Activated CD4-positive, alpha-beta memory T cell treated with anti-CD3 and anti-CD28 coated beads, Interleukin-2, amount 10 ng/mL, durations not matched to agents 7 days and 5 days (primary cell): ENCODE measurements at regions not wholly inside any gene's neighbourhood (a gene's known extent, or its start where the extent isn't known, plus 50 kb on each side); places are given as distances from the start of the nearest gene placed in this dataset.

ENCODE experiments used
- CTCF ChIA-PET: fragments of 350-600 bp; sonication (Branson Sonifier 250); formaldehyde crosslinking; loops from one replicate; lab custom pipeline; 2021; ENCODE audit warnings: antibody characterized with exemption, inconsistent platforms; lab: Charles Lee
- POLR2A ChIA-PET: fragments of 350-600 bp; sonication (Branson Sonifier 250); formaldehyde crosslinking; loops from one replicate; lab custom pipeline; 2021; ENCODE audit warnings: antibody characterized with exemption; lab: Charles Lee
- DNase-seq: peaks from one replicate; pipeline ENCODE4 v3.0.0-alpha.2; 2020
- H3K27ac Mint-ChIP-seq: one replicate; pipeline ENCODE4 v1.8.0; 2021; ENCODE audit warnings: mild to moderate bottlenecking, mixed read lengths
- H3K27me3 Mint-ChIP-seq: one replicate; pipeline ENCODE4 v1.8.0; 2021; ENCODE audit warnings: mixed read lengths
- H3K36me3 Mint-ChIP-seq: one replicate; pipeline ENCODE4 v1.8.0; 2021; ENCODE audit warnings: low read depth, mixed read lengths
- H3K4me1 Mint-ChIP-seq: one replicate; pipeline ENCODE4 v1.8.0; 2021; ENCODE audit warnings: mixed read lengths
- H3K4me3 Mint-ChIP-seq: one replicate; pipeline ENCODE4 v1.8.0; 2021; ENCODE audit warnings: mild to moderate bottlenecking, mixed read lengths
- H3K9me3 Mint-ChIP-seq: one replicate; pipeline ENCODE4 v1.8.0; 2021; ENCODE audit warnings: mixed read lengths

- CTCF ChIA-PET: no interaction called here
- Mint-ChIP-seq H3K27ac (no peak overlapping the region), H3K4me3 (no peak overlapping the region), H3K9me3 (peaks cover 2% of the 10 kb centered on the region), H3K36me3 (no peaks in the 10 kb centered on the region), H3K4me1 (no peaks in the 10 kb centered on the region), H3K27me3 (peaks cover 9% of the 10 kb centered on the region)
- POLR2A ChIA-PET: no interaction called here
- DNase-seq: no peak
Measured at GRCh38 chr14:71206123-71206522, 298.9 kb downstream of the PCNX1 start.

DNA sequence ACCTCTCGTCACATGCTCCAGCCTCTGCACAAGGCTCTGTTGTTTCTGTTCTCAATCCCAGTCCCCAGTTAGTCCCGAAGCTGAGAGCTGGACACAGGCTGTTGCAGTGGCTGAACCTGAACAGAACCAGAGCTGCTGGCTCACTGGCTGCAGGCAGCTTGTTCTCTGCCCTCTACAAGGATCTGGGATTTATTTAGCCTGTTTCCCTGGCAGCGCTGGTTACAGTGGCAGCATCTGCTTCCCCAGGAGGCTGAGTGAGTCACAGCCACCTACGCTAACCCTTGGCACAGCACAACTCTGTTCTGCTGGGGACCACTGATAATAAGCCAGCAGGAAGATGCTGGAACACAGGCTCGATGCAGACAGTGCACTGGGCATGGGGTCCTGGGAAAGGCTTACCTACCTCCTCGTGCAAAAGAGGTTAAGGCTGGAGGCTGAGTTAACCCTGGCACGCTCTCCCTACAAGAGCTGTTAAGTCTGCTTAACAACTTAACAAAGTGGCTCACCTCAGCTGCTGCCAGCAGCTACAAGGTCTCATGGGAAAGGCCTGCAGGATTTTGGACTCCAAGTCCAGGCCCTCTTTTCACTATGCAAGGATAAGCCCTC lies 299.6 kb downstream of the PCNX1 start:
- ChIA-PET POLR2A (no interaction called here), CTCF (no interaction called here)
- Mint-ChIP-seq H3K4me1 (no peaks in the 10 kb centered on the region), H3K27ac (no peak overlapping the region), H3K36me3 (no peaks in the 10 kb centered on the region), H3K9me3 (peaks cover 2% of the 10 kb centered on the region), H3K27me3 (peaks cover 9% of the 10 kb centered on the region), H3K4me3 (no peak overlapping the region)
- DNase-seq: no peak

- no peak overlapping the region for H3K4me3 Mint-ChIP-seq
- POLR2A ChIA-PET: no interaction called here
Measured at GRCh38 chr14:71208702-71209357, 301.6 kb downstream of the PCNX1 start.

GRCh38 chr14:71209888-71210287 lies 302.6 kb downstream of the PCNX1 start:
- ChIA-PET CTCF (no interaction called here), POLR2A (no interaction called here)
- H3K4me1 Mint-ChIP-seq: peaks cover 14% of the 10 kb centered on the region
- peaks cover 3% of the 10 kb centered on the region for H3K27me3 Mint-ChIP-seq
- H3K27ac Mint-ChIP-seq: no peak overlapping the region
- H3K9me3 Mint-ChIP-seq: peaks cover 2% of the 10 kb centered on the region
- H3K36me3 Mint-ChIP-seq: peaks cover 7% of the 10 kb centered on the region
- DNase-seq: no peak
- H3K4me3 Mint-ChIP-seq: no peak overlapping the region

More at GRCh38 chr14:71208702-71209357, 301.6 kb downstream of the PCNX1 start:
- peaks cover 2% of the 10 kb centered on the region for H3K9me3 Mint-ChIP-seq
- peaks cover 3% of the 10 kb centered on the region for H3K27me3 Mint-ChIP-seq
- DNase-seq: no peak
- no peak overlapping the region for H3K27ac Mint-ChIP-seq
- peaks cover 1% of the 10 kb centered on the region for H3K36me3 Mint-ChIP-seq
- CTCF ChIA-PET: no interaction called here
- peaks cover 14% of the 10 kb centered on the region for H3K4me1 Mint-ChIP-seq

GRCh38 chr14:71212093-71212492 lies 304.8 kb downstream of the PCNX1 start:
- Mint-ChIP-seq H3K9me3 (no peaks in the 10 kb centered on the region), H3K36me3 (peaks cover 7% of the 10 kb centered on the region), H3K4me3 (no peak overlapping the region), H3K27me3 (peaks cover 3% of the 10 kb centered on the region), H3K27ac (no peak overlapping the region), H3K4me1 (peaks cover 14% of the 10 kb centered on the region)
- DNase-seq: no peak
- ChIA-PET POLR2A (interaction anchor here (1.2 kb wide), 1 partner anchor 107 kb away, joined by 3 read pairs; no protein-coding TSS in a partner anchor), CTCF (no interaction called here)

DNA sequence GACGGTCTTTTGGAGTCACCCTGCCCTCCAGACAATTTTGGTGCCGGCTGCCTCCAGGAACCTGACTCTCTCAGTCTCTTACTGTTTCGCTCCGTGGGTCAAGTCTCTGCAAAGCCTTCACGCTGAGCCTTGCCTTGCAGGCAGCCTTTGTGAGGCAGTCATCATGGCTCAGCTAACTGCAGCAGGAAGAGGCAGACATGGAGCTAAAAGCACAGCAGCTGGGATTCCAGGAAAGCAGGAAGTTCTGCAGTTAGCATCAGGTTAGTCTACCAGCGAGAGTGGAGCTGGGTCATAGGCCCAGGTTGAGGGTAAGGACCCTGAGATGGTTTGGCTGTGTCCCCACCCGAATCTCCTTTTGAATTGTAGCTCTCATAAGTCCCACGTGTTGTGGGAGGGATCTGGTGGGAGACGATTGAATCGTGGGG lies 305.4 kb downstream of the PCNX1 start:
- H3K36me3 Mint-ChIP-seq: peaks cover 7% of the 10 kb centered on the region
- H3K27me3 Mint-ChIP-seq: peaks cover 3% of the 10 kb centered on the region
- peaks cover 1% of the 10 kb centered on the region for H3K9me3 Mint-ChIP-seq
- POLR2A ChIA-PET: interaction anchor here (1.2 kb wide), 1 partner anchor 107 kb away, joined by 3 read pairs; no protein-coding TSS in a partner anchor
- H3K27ac Mint-ChIP-seq: no peak overlapping the region
- H3K4me1 Mint-ChIP-seq: peaks cover 14% of the 10 kb centered on the region
- no peak overlapping the region for H3K4me3 Mint-ChIP-seq
- DNase-seq: no peak
- CTCF ChIA-PET: no interaction called here

DNA sequence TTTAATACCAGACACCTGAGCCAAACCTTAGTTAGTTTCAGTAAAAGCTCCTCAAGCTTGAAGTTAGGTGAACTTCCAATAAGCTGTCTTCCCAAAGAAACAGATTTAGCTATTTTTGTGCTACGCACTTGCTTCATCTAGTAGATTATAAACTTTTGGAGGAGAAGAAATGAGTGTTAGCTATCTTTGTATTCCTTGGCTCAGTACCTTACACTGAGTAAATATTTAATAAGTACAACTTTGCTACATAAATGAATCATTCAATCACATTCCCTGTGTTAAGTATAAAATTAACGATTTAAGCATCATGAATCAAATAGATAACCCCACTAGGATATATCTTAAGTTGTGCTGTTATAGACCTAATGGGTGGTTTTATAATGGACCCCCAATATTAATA lies 307.0 kb downstream of the PCNX1 start:
- no peak for DNase-seq
- CTCF ChIA-PET: no interaction called here
- H3K36me3 Mint-ChIP-seq: peaks cover 7% of the 10 kb centered on the region

DNA sequence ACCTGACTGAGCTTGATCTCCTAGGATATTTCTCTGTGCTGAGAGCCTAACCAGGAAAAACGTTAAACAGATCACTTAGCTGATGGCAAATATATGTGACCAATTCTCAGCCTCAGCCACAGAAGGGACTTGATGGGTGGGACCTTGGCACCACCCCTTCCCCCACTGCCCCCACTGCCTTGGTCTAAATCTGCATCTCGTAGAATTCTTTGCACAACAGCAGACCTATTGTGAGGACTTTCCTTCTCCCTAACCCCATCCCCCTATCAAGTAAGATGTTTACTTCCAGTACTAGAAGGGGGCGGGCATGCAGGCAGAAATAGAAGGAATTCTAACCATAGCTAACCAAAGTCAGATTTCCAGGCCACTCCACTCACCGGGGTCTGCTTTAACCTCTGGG lies 313.2 kb downstream of the PCNX1 start:
- Mint-ChIP-seq H3K36me3 (no peaks in the 10 kb centered on the region), H3K4me3 (no peak overlapping the region), H3K27ac (no peak overlapping the region), H3K9me3 (peaks cover 11% of the 10 kb centered on the region), H3K4me1 (peaks cover 11% of the 10 kb centered on the region), H3K27me3 (peaks cover 4% of the 10 kb centered on the region)
- ChIA-PET POLR2A (no interaction called here), CTCF (no interaction called here)
- DNase-seq: no peak

More for the DNA sequence above, 307.0 kb downstream of the PCNX1 start:
- Mint-ChIP-seq H3K4me3 (no peak overlapping the region), H3K4me1 (peaks cover 25% of the 10 kb centered on the region), H3K27ac (no peak overlapping the region), H3K9me3 (peaks cover 5% of the 10 kb centered on the region), H3K27me3 (no peaks in the 10 kb centered on the region)
- POLR2A ChIA-PET: interaction anchor here (0.6 kb wide), 1 partner anchor 51 kb away, joined by 3 read pairs; no protein-coding TSS in a partner anchor

DNA sequence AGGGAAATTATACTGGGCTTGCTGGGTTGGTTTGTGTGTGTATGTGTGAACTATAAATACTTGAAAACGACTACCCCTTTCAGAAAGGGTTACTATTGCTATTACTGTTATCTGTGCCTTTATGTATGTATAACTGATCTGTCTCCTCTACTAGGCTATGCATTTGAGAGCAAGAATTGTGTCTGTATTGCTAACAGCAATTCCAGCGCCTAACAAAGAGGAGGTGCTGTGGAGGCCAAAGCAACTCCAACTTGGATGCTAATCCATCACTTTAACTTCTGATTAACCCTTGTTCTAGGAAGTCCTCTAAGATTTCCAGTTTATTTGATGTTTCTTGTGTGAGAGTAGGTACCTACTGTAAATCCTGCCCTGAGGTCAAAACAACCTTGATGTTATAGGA lies 313.9 kb downstream of the PCNX1 start:
- Mint-ChIP-seq H3K27ac (no peak overlapping the region), H3K4me3 (no peak overlapping the region), H3K27me3 (peaks cover 4% of the 10 kb centered on the region), H3K4me1 (peaks cover 11% of the 10 kb centered on the region), H3K36me3 (no peaks in the 10 kb centered on the region), H3K9me3 (peaks cover 11% of the 10 kb centered on the region)
- DNase-seq: no peak
- CTCF ChIA-PET: no interaction called here
- POLR2A ChIA-PET: no interaction called here

GRCh38 chr14:71225113-71225512 lies 317.9 kb downstream of the PCNX1 start:
- Mint-ChIP-seq H3K9me3 (peaks cover 6% of the 10 kb centered on the region), H3K27me3 (peaks cover 4% of the 10 kb centered on the region), H3K36me3 (no peaks in the 10 kb centered on the region), H3K27ac (no peak overlapping the region), H3K4me3 (no peak overlapping the region), H3K4me1 (no peaks in the 10 kb centered on the region)
- no peak for DNase-seq
- CTCF ChIA-PET: no interaction called here
- POLR2A ChIA-PET: no interaction called here

- POLR2A ChIA-PET: no interaction called here
- H3K27me3 Mint-ChIP-seq: peaks cover 4% of the 10 kb centered on the region
- no peaks in the 10 kb centered on the region for H3K36me3 Mint-ChIP-seq
- no peak for DNase-seq
- CTCF ChIA-PET: interaction anchor here (0.7 kb wide), 1 partner anchor 50 kb away, joined by 4 read pairs; no protein-coding TSS in a partner anchor
- H3K9me3 Mint-ChIP-seq: no peaks in the 10 kb centered on the region
- no peaks in the 10 kb centered on the region for H3K4me1 Mint-ChIP-seq
- no peak overlapping the region for H3K27ac Mint-ChIP-seq
- H3K4me3 Mint-ChIP-seq: no peak overlapping the region
Measured at GRCh38 chr14:71228711-71229110, 321.5 kb downstream of the PCNX1 start.

GRCh38 chr14:71229875-71230274 lies 322.6 kb downstream of the PCNX1 start:
- CTCF ChIA-PET: no interaction called here
- H3K27me3 Mint-ChIP-seq: peaks cover 6% of the 10 kb centered on the region
- H3K27ac Mint-ChIP-seq: no peak overlapping the region
- DNase-seq: no peak
- no peaks in the 10 kb centered on the region for H3K36me3 Mint-ChIP-seq
- no peak overlapping the region for H3K4me3 Mint-ChIP-seq
- no peaks in the 10 kb centered on the region for H3K9me3 Mint-ChIP-seq
- POLR2A ChIA-PET: no interaction called here
- H3K4me1 Mint-ChIP-seq: no peaks in the 10 kb centered on the region

DNA sequence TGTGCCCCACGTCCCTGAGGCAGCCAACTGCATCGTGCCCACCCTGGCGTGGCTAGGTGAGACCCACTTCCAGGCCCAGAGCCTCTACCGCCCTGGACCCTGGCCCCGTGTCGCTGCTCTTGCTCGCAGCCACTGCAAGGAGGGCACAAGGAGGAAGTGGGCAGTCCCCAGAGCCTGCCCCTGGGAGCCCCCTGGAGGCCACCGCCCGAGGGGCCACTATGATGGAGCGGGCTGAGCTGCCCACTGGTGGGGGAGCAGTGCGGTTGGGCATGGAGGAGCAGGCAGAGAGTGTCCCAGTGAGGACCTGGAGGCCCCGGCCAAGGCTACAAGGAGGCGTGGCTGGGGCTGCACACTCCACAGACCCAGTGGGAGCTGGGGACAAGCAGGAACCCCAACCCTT lies 323.6 kb downstream of the PCNX1 start:
- Mint-ChIP-seq H3K4me1 (no peaks in the 10 kb centered on the region), H3K27ac (no peak overlapping the region), H3K27me3 (peaks cover 2% of the 10 kb centered on the region), H3K36me3 (no peaks in the 10 kb centered on the region), H3K4me3 (no peak overlapping the region), H3K9me3 (no peaks in the 10 kb centered on the region)
- ChIA-PET POLR2A (no interaction called here), CTCF (no interaction called here)
- DNase-seq: no peak
